ENCODE measurements at regions not wholly inside any gene's neighbourhood (a gene's known extent, or its start where the extent isn't known, plus 50 kb on each side); places are given as distances from the start of the nearest gene placed in this dataset.
A peak's percentile ranks its signal among the peaks of the same experiment; 100 is the strongest.

GRCh38 chr16:27720731-27721530, 171.0 kb downstream of the KATNIP start:
- no peak for DNase-seq

DNA sequence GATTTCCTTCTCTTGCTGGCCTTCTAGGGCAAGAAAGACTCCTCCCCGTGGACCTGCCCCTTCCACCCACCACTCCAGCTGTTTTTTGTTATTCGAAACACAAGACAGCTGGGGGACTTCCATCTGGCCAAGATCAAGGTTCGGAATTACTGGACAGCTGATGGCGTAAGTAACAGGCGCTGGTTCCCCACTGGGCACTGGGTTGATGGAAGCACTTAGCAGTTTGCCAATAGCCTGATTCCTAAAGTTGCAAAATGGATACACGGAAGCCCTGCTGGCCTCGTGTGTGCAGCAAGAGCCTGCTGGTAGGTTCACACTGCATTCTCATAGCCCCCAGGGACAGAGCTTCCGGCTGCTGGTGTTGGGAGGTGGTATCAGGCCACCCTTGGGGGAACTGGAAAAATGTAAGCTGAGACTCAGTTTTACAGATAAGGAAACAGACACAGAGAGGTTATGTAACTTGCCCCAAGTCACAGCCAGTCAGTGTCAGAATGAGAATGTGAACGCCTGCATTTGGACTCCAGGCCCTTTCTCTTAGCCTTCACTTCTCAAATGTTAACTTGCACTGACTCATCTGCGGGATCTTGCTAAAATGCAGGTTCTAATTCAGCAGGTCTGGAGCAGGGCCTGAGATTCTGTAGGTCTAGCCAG, 171.7 kb downstream of the KATNIP start:
- no peak for DNase-seq

DNA sequence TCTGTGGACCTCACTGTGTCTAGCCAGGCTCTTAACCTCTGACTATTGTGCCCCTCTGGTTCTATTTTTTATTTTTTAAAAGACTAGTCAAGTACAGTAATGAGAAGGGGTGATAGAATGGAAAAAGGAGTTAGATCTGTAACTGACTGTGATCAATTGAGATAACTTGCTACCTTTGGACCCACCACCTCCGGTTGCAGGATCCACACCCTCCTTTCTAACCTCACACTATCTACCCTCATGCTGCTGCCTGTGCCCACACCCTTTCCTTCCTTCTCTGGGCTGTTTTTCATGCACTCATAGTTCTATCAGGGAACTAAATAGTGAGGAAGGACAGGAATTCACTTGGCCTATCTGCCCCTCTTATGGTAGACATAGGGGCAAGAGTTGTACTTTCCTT, 172.3 kb downstream of the KATNIP start:
- DNase-seq = no peak

GRCh38 chr16:27722892-27723450, 173.0 kb downstream of the KATNIP start:
- DNase-seq = no peak

- DNase-seq = peak; percentile 6
These were observed 174.0 kb downstream of the KATNIP start for GRCh38 chr16:27723711-27724481.

DNA sequence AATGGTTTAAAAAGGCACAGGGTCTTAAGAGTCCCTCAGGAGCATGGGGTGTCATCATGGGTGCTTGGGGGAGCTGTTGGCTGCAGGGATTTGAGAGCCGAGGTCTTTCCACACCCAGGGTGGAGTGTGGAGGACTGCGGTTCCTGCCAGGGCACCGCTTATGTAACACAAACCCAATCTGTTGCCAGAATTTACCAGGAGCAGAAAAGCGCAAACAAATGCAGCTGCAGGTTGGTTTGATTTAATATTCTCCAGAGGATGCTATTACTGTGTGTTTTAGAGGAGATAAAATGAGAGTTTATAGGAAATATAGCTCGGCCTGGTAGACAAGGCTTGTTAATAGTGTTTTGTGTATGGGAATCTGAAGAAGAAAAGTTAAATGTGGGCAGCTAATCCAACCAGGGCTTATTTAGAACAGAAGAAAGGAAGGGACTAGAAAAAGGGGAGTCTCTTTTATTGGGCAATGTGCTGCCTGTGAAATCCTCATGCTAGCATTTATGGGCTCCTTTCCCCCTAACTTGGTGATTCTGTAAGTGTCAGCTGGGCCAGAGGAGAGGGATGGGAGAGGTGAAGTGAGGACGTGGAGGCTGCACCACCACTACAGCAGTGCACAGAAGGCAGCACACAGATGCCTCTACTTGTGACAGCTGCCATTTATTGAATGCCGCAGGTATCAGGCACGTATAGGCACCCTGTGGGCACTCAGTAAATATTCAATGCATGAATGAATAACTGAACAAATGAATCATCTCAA, 174.7 kb downstream of the KATNIP start:
- DNase-seq = no peak

- DNase-seq = no peak
These were observed 175.5 kb downstream of the KATNIP start for GRCh38 chr16:27725236-27726000.

DNA sequence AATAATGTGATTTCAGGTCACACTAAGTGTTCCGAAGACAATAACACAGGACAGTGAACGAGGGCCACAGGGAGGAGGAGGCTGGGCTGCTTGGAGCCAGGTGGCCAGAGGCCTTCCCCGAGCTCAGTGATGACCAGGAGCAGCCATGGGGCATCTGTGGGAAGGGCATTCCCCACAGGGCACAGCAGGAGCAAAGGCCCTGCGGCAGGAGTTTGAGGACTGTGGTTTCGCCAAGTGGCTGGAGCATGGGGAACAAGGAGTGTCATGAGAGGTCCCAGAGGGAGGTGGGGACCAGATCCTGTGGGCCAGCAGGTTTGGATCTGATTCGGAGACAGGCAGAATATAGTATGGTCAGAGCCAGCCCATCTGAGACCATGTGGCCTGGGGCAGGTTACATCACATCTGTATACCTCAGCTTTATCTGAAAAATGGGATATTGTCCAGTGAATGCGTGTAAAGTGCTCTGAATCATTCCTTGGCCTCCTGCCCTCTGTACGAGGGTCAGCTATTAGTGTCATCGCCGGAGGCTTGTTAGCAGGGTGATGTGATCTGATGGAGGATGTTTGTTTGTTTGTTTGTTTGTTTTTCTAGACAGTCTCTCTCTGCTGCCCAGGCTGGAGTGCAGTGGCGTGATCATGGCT, 176.8 kb downstream of the KATNIP start:
- no peak for DNase-seq

- DNase-seq = no peak
These were observed 178.0 kb downstream of the KATNIP start for GRCh38 chr16:27727941-27728340.

- DNase-seq = no peak
These were observed 178.7 kb downstream of the KATNIP start for GRCh38 chr16:27728691-27729090.

- no peak for DNase-seq
These were observed 179.8 kb downstream of the KATNIP start for GRCh38 chr16:27729516-27730304.

- DNase-seq = no peak
These were observed 180.8 kb downstream of the KATNIP start for GRCh38 chr16:27730661-27731210.

GRCh38 chr16:27735031-27735430, 185.1 kb downstream of the KATNIP start:
- no peak for DNase-seq

GRCh38 chr16:27736431-27736830, 186.5 kb downstream of the KATNIP start:
- no peak for DNase-seq

DNA sequence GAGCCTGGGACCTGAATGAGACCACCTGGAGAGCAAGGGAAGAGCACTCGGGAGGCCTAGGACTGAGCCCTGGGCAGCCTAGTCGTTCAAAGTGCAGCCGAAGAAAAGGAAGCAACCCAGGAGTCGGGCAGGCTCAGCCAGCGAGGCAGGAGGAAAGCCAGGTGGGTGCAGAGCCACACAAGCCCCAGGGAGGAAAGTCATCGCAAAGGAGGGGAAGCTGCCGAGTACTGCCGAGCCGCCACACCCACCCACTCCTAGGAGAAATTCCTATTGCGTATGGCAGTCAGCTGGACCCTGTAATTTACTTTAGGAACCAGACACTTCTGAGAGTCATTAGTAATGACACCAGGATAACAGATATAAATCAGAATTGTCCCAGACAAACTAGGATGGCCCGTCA, 187.6 kb downstream of the KATNIP start:
- no peak for DNase-seq
